OCI-LY7 (cell line): ENCODE measurements at regions not wholly inside any gene's neighbourhood (a gene's known extent, or its start where the extent isn't known, plus 50 kb on each side); places are given as distances from the start of the nearest gene placed in this dataset.

ENCODE experiments used
- EZH2phosphoT487 ChIP-seq: fragments of 200-600 bp; sonication (generic); IDR thresholded peaks from 2 replicates; pipeline ENCODE4 v1.6.1; 2018; ENCODE audit warnings: low read depth, borderline replicate concordance, mild to moderate bottlenecking, mixed run types, antibody characterized with exemption, low read length, moderate library complexity, mixed read lengths
- TF ChIP-seq, protein P1 (sequence below): fragments of 200-600 bp; sonication (generic); conservative IDR thresholded peaks from 2 replicates; pipeline ENCODE4 v1.5.1; 2014; ENCODE audit warnings: mild to moderate bottlenecking, antibody characterized with exemption, low read length, moderate library complexity, mixed read lengths

DNA sequence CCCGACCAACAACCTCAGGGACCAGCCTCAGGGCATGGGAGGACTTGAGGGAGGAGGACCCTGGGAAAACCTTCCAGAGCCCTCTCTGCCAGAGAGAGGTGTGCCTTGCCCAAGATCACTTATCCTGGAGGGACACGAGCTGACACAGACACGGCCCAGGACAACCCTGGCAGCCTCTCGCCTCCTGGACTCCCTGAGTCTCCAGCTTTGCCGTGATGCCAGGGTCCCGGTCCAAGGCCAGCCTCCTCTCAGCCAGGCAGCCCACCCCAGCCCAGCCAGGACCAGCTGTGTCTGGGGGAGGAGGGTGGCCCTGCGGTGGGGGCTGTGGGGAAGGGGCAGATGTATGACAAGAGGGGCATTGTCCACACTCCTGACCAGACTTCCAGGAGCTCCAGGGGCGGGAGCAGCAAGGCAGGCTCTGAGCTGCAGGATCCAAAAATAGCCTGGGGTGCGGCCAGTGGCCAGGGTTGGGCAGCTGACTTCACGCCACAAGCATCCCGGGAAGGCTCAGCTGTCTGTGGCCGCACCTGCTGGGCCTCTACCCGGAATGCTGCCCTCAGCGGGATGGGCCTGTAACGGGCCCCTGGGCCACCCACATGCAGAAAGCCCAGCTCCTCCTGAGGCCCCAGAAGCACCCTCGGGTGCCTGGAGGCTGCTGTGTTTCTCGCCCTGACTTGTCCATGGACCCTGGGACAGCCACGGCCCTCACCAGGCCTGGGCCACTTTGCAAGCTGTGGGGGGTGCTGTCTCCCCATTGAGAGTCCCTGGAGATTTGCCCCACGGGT is 65.5 kb upstream of the GPC1 start:
- TF ChIP-seq, protein P1, sequence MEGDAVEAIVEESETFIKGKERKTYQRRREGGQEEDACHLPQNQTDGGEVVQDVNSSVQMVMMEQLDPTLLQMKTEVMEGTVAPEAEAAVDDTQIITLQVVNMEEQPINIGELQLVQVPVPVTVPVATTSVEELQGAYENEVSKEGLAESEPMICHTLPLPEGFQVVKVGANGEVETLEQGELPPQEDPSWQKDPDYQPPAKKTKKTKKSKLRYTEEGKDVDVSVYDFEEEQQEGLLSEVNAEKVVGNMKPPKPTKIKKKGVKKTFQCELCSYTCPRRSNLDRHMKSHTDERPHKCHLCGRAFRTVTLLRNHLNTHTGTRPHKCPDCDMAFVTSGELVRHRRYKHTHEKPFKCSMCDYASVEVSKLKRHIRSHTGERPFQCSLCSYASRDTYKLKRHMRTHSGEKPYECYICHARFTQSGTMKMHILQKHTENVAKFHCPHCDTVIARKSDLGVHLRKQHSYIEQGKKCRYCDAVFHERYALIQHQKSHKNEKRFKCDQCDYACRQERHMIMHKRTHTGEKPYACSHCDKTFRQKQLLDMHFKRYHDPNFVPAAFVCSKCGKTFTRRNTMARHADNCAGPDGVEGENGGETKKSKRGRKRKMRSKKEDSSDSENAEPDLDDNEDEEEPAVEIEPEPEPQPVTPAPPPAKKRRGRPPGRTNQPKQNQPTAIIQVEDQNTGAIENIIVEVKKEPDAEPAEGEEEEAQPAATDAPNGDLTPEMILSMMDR, result no peak
- no peak for TF ChIP-seq EZH2phosphoT487
